ENCODE measurements at regions not wholly inside any gene's neighbourhood (a gene's known extent, or its start where the extent isn't known, plus 50 kb on each side); places are given as distances from the start of the nearest gene placed in this dataset.

DNA sequence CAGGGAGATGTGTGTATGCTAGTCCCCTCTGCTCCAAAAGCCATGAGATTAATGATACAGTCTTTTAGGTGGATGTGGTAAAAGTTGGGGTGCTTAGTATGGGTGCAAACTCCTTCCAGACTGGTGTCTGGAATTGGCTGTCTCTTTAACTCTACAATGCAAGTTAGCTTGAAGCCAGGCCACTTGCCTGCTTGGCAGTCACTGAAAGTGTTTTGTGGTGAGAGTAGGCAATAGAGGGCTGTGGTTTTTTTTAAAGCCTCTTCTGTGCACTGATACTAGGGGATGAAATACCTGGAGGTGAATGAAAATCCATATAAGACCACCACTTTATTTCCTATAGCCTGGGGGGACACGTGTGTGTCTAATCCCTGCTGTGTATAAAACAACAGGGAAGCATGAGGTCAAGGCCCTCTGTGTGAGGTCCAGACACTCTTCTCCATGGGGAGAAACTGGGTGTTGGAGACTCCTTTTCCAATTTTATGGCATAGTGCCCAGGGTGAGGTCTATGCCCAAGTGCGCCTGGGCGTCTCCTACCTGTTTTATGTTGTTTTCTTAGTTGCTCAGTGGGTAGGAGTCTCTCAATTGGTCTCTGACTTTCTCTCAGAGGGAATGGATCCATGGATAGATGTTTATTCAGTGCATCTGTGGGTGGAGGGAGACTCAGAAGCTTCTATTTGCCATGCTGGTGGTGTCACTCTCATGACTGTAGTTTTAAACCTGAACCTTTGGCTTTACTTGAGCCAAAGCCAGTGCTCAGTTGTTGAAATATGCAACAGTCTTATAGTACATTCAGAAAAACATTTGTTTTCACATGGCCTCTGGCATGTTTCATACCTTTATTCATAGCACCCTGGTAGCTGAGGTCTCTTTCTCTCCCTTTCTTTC, 327.8 kb upstream of the ATP11B start:
- TF ChIP-seq, protein P1, sequence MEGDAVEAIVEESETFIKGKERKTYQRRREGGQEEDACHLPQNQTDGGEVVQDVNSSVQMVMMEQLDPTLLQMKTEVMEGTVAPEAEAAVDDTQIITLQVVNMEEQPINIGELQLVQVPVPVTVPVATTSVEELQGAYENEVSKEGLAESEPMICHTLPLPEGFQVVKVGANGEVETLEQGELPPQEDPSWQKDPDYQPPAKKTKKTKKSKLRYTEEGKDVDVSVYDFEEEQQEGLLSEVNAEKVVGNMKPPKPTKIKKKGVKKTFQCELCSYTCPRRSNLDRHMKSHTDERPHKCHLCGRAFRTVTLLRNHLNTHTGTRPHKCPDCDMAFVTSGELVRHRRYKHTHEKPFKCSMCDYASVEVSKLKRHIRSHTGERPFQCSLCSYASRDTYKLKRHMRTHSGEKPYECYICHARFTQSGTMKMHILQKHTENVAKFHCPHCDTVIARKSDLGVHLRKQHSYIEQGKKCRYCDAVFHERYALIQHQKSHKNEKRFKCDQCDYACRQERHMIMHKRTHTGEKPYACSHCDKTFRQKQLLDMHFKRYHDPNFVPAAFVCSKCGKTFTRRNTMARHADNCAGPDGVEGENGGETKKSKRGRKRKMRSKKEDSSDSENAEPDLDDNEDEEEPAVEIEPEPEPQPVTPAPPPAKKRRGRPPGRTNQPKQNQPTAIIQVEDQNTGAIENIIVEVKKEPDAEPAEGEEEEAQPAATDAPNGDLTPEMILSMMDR (conservative IDR thresholded peaks at IDR 0.05; ENCODE audit: low read length) = no peak
- no peak for TF ChIP-seq EZH2phosphoT487 (IDR thresholded peaks at IDR 0.05; ENCODE audit: borderline replicate concordance, low read depth, low read length)
